Liver (tissue), 3 donors: ENCODE measurements at regions not wholly inside any gene's neighbourhood (a gene's known extent, or its start where the extent isn't known, plus 50 kb on each side); places are given as distances from the start of the nearest gene placed in this dataset.

ENCODE experiments used
- ATF3 ChIP-seq: IDR thresholded peaks from 2 replicates; pipeline ENCODE4 v1.6.1; 2016; ENCODE audit warnings: antibody characterized with exemption
- CTCF ChIP-seq: fragments of 150-350 bp; IDR thresholded peaks from 2 replicates; pipeline ENCODE4 v1.5.1; 2017; ENCODE audit warnings: improper control_type of control experiment, low read depth, low read length; ENCODE audit not compliant: missing input control
- EGR1 ChIP-seq, 2 donors: IDR thresholded peaks; 2 replicates each; pipeline ENCODE4 v1.6.1; 2016 to 2018; ENCODE audit warnings: antibody characterized with exemption in 2 of 2, low read depth in 2 of 2
- GABPA ChIP-seq, 2 donors: IDR thresholded peaks in 1 of 2; conservative IDR thresholded peaks in 1 of 2; 2 replicates each; pipeline ENCODE4 v1.6.1; 2016; ENCODE audit warnings: antibody characterized with exemption in 2 of 2, mild to moderate bottlenecking in 1 of 2, moderate library complexity in 1 of 2
- HNF4A ChIP-seq, 2 donors: conservative IDR thresholded peaks; 2 replicates each; pipeline ENCODE4 v1.6.1; 2016; ENCODE audit warnings: antibody characterized with exemption in 2 of 2, mild to moderate bottlenecking in 2 of 2
- HNF4G ChIP-seq: IDR thresholded peaks from 2 replicates; pipeline ENCODE4 v1.6.1; 2016; ENCODE audit warnings: antibody characterized with exemption
- MAX ChIP-seq: IDR thresholded peaks from 2 replicates; pipeline ENCODE4 v1.6.1; 2016; ENCODE audit warnings: antibody characterized with exemption
- RAD21 ChIP-seq, 2 donors: IDR thresholded peaks; 2 replicates each; pipeline ENCODE4 v1.6.1; 2016; ENCODE audit warnings: antibody characterized with exemption in 2 of 2, mild to moderate bottlenecking in 2 of 2
- REST ChIP-seq: IDR thresholded peaks from 2 replicates; pipeline ENCODE4 v1.6.1; 2016; ENCODE audit warnings: antibody characterized with exemption, mild to moderate bottlenecking
- RXRA ChIP-seq, 2 donors: IDR thresholded peaks; 2 replicates each; pipeline ENCODE4 v1.6.1; 2017 to 2018; ENCODE audit warnings: antibody characterized with exemption in 2 of 2, mild to moderate bottlenecking in 1 of 2
- SP1 ChIP-seq: IDR thresholded peaks from 2 replicates; pipeline ENCODE4 v1.6.1; 2018; ENCODE audit warnings: antibody characterized with exemption, mild to moderate bottlenecking
- TAF1 ChIP-seq: conservative IDR thresholded peaks from 2 replicates; pipeline ENCODE4 v1.6.1; 2016; ENCODE audit warnings: antibody characterized with exemption, mild to moderate bottlenecking
- YY1 ChIP-seq: IDR thresholded peaks from 2 replicates; pipeline ENCODE4 v1.6.1; 2016; ENCODE audit warnings: antibody characterized with exemption, mild to moderate bottlenecking
- ZBTB33 ChIP-seq: IDR thresholded peaks from 2 replicates; pipeline ENCODE4 v1.6.1; 2016; ENCODE audit warnings: antibody characterized with exemption
- donor health status: healthy.
- donor health status: healthy.

GRCh38 chrX:134711135-134711921, 53.1 kb upstream of the PLAC1 start:
- TF ChIP-seq TAF1 (no peak), RAD21 (IDR thresholded peaks at IDR 0.05) (no peak), CTCF (no peak), MAX (no peak), REST (no peak), HNF4A (conservative IDR thresholded peaks at IDR 0.05) (no peak), SP1 (no peak), YY1 (no peak), ATF3 (no peak), GABPA (IDR thresholded peaks at IDR 0.05 in 1 of 2, conservative IDR thresholded peaks at IDR 0.05 in 1 of 2) (no peak), EGR1 (IDR thresholded peaks at IDR 0.05; ENCODE audit: low read depth in 2 of 2) (no peak), RXRA (IDR thresholded peaks at IDR 0.05) (no peak), HNF4G (no peak), ZBTB33 (no peak)
